Mesothelial cell of epicardium (in vitro differentiated cells): ENCODE measurements at regions not wholly inside any gene's neighbourhood (a gene's known extent, or its start where the extent isn't known, plus 50 kb on each side); places are given as distances from the start of the nearest gene placed in this dataset.
"Not testable (repeated sequence)": the region's sequence is repeated elsewhere in the genome, so short reads cannot be mapped to it uniquely, and the experiment has no call there.

ENCODE experiments used
- DNase-seq, 2 experiments: peaks; one replicate each; pipeline ENCODE4 v3.0.0; 2021; ENCODE audit warnings: low spot score in 2 of 2; ENCODE audit not compliant: unreplicated experiment in 2 of 2
- H3K27ac Mint-ChIP-seq: 2 replicates; pipeline ENCODE4 v1.8.0; 2021; ENCODE audit warnings: mixed read lengths
- H3K27me3 Mint-ChIP-seq: 2 replicates; pipeline ENCODE4 v1.8.0; 2021; ENCODE audit warnings: low read depth, mixed read lengths
- H3K36me3 Mint-ChIP-seq: 2 replicates; pipeline ENCODE4 v1.8.0; 2021; ENCODE audit warnings: mixed read lengths
- H3K4me1 Mint-ChIP-seq: 2 replicates; pipeline ENCODE4 v1.8.0; 2021; ENCODE audit warnings: mixed read lengths
- H3K4me3 Mint-ChIP-seq: 2 replicates; pipeline ENCODE4 v1.8.0; 2021; ENCODE audit warnings: mild to moderate bottlenecking, moderate library complexity, mixed read lengths
- H3K9me3 Mint-ChIP-seq: 2 replicates; pipeline ENCODE4 v1.8.0; 2021; ENCODE audit warnings: mixed read lengths
- CTCF ChIP-seq: fragments of 200-600 bp; sonication (generic); IDR thresholded peaks from one replicate; pipeline ENCODE4 v1.5.0; 2021; ENCODE audit warnings: antibody characterized with exemption; ENCODE audit not compliant: unreplicated experiment

DNA sequence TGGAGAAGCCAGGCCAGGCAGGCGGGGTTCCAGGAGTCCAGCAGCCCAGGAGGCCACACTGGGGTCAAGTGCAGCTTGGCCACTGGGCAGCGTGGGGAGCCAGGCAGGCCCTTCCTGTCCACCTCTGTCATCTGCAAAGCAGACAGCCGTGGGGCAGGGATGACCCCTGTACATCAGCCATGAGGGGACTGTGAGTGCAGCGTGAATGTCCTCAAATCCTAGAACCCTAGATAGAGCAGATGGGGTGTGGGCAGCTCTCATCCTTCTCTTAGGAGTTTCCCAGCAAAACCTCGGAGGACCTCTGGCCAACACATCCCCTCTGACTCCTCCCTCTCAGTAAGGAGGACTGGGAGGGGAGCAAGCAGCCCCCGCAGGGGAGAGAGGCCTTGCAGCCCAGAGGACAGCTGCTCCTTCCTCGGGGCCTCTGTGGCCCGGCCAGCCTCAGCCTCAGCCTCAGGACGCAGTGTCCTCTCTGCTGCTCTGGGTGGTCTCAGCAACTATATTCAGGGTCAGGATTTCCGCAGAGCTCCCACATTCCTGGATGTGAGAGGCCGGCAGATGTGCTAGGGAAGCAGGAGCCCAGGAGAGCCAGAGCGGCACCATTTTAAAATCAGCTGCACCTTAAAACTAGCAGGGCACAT, 820.5 kb downstream of the BRD1 start:
- Mint-ChIP-seq H3K27ac (no peak overlapping the region), H3K36me3 (no peaks in the 10 kb centered on the region), H3K4me1 (no peaks in the 10 kb centered on the region), H3K9me3 (peaks cover 16% of the 10 kb centered on the region), H3K27me3 (peaks cover 4% of the 10 kb centered on the region), H3K4me3 (no peak overlapping the region)
- no peak for TF ChIP-seq CTCF
- peak in 1 of 2 experiments; percentile 28 for DNase-seq

DNA sequence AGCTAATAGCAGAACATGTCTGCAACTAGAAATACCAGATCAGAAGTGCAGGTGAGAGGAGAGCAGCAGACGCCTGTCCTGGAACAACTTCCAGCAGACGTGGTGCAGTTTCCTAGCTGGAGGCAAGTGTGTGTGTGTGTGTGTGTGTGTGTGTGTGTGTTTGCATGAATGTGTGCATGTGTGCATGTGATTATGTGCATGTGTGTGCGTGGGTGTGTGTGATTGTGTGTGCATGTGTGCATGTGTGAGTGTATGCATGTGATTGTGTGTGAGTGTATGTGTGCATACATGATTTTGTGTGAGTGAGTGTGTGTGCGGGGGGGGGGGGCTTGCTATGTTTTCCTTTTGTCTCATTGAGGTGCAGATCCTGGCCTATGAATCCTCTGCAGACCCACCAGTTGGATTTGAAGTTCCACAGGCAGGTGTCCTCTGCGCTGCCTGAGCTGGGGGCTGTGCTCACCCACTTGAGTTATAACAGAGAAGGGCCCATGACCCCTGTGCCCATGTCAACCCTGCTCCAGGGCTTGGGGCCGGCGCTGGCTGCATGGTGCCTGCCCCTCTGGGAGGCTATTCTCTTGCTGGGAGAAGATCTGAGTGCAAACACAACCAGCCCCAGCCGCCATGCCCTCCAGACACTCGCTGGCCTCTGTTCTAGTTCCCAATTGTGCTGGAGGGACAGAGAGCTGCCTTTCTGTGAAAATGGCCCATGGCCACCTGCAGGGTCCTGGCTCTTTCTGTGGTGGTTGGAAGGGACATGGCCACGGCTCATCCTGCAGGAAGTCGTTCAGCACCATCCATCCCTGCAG, 821.3 kb downstream of the BRD1 start:
- H3K36me3 Mint-ChIP-seq: no peaks in the 10 kb centered on the region

GRCh38 chr22:49005557-49005956, 822.1 kb downstream of the BRD1 start:
- Mint-ChIP-seq H3K9me3 (peaks cover 30% of the 10 kb centered on the region), H3K4me3 (no peak overlapping the region), H3K36me3 (no peaks in the 10 kb centered on the region), H3K27ac (no peak overlapping the region), H3K4me1 (no peaks in the 10 kb centered on the region), H3K27me3 (peaks cover 4% of the 10 kb centered on the region)
- no peak for TF ChIP-seq CTCF
- DNase-seq: peak in 1 of 2 experiments; percentile 10

More for the DNA sequence above, 821.3 kb downstream of the BRD1 start:
- peaks cover 23% of the 10 kb centered on the region for H3K9me3 Mint-ChIP-seq
- H3K4me3 Mint-ChIP-seq: no peak overlapping the region
- H3K4me1 Mint-ChIP-seq: no peaks in the 10 kb centered on the region
- TF ChIP-seq CTCF: no peak
- peaks cover 4% of the 10 kb centered on the region for H3K27me3 Mint-ChIP-seq
- DNase-seq: peak in 1 of 2 experiments; percentile 28
- no peak overlapping the region for H3K27ac Mint-ChIP-seq

DNA sequence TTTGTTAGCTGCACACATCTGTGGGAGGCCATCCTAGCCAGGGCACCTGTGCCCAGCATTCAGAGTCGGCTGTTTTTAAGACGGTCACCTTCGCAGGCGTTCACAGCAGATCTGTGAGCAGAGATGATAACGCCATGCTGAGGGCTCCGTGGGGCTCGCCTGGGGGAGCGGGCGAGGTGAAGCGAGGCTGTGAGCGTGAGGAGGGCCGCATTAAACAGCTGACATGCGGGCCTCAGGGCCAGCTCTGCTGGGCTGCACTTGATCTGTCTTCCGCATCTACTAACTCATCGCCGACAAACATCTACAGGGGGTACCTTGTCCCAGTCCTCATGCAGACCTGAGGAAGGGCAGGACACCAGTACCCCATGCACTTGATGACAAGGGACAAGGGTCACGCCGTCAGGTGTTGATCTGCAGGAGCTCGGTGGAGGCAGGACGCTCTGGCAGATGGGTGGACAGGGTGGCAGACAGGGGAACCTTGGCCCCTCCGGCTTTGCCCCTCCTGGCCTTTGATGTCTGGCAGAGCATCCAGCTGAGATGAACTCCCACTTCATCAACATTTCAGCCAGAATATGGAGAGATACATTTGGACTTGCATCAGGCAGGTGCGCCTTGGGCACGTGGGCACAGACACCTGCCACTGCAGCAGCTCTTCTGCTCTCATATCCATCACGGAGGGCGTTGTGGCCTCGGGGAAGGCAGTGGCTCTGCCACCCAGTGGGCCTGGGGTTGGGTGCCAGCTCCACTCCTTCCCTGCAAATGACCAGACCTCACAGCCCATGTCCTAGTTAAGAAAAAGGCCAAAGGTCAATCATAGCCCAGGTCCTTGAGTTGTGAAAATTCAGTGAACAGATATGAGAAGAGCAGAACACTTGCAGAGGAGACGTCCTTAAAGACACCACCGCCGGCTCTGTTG, 822.9 kb downstream of the BRD1 start:
- Mint-ChIP-seq H3K9me3 (peaks cover 37% of the 10 kb centered on the region), H3K27me3 (peaks cover under 1% of the 10 kb centered on the region), H3K27ac (no peak overlapping the region), H3K4me1 (no peaks in the 10 kb centered on the region), H3K36me3 (no peaks in the 10 kb centered on the region), H3K4me3 (no peak overlapping the region)
- peak in 1 of 2 experiments; percentile 31 for DNase-seq
- no peak for TF ChIP-seq CTCF

DNA sequence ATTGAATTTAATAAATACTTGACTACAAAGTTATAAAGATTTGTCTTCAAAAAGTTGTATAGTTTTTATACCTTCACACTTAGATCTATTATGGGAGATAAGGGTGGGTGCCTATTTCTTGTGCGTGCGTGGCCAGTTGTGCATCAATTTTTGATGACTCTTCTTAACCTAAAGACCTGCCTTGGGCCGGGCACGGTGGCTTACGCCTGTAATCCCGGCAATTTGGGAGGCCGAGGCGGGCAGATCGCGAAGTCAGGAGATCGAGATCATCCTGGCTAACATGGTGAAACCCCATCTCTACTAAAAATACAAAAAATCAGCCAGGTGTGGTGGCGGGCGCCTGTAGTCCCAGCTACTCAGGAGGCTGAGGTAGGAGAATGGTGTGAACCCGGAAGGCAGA, 830.1 kb downstream of the BRD1 start:
- H3K27me3 Mint-ChIP-seq, H3K27ac Mint-ChIP-seq, H3K36me3 Mint-ChIP-seq, H3K4me1 Mint-ChIP-seq, DNase-seq, H3K4me3 Mint-ChIP-seq: not testable (repeated sequence)
- peaks cover 32% of the 10 kb centered on the region for H3K9me3 Mint-ChIP-seq
